RWPE2 (cell line): ENCODE measurements at regions not wholly inside any gene's neighbourhood (a gene's known extent, or its start where the extent isn't known, plus 50 kb on each side); places are given as distances from the start of the nearest gene placed in this dataset.
A peak's percentile ranks its signal among the peaks of the same experiment; 100 is the strongest.

Source experiments
- ATAC-seq: fragments of 200-7000 bp; cut with Tn5 transposase; 3 replicates; pipeline ENCODE4 v1.9.1; 2021; ENCODE audit warnings: low read depth
- DNase-seq: peaks from one replicate; pipeline ENCODE4 v3.0.0-alpha.2; 2020; ENCODE audit warnings: low spot score
- H3K27ac ChIP-seq: fragments of 450-650 bp; 2 replicates; pipeline ENCODE4 v1.5.1; 2017; ENCODE audit warnings: mild to moderate bottlenecking; ENCODE audit not compliant: poor library complexity, severe bottlenecking
- H3K27me3 ChIP-seq: fragments of 250-450 bp; sonication (Bioruptor Pico); 2 replicates; pipeline ENCODE4 v1.5.1; 2021; ENCODE audit warnings: mild to moderate bottlenecking, moderate library complexity; ENCODE audit not compliant: insufficient read depth, poor library complexity, severe bottlenecking
- H3K36me3 ChIP-seq: fragments of 250-450 bp; sonication (Bioruptor Pico); 2 replicates; pipeline ENCODE4 v1.5.1; 2020; ENCODE audit warnings: low read depth, mild to moderate bottlenecking, moderate library complexity
- H3K4me1 ChIP-seq: fragments of 250-450 bp; sonication (Bioruptor Pico); 2 replicates; pipeline ENCODE4 v1.5.1; 2021; ENCODE audit warnings: mild to moderate bottlenecking, moderate library complexity; ENCODE audit not compliant: insufficient read depth, poor library complexity, severe bottlenecking
- H3K4me3 ChIP-seq: fragments of 250-450 bp; sonication (Bioruptor Pico); 2 replicates; pipeline ENCODE4 v1.5.1; 2021; ENCODE audit warnings: mild to moderate bottlenecking, moderate library complexity; ENCODE audit not compliant: severe bottlenecking
- H3K9me3 ChIP-seq: fragments of 250-450 bp; sonication (Bioruptor Pico); 2 replicates; pipeline ENCODE4 v1.5.1; 2021; ENCODE audit warnings: mild to moderate bottlenecking, moderate library complexity; ENCODE audit not compliant: severe bottlenecking
- CTCF ChIP-seq: fragments of 450-650 bp; IDR thresholded peaks from one replicate; pipeline ENCODE4 v1.5.1; 2017; ENCODE audit warnings: mild to moderate bottlenecking, moderate library complexity; ENCODE audit not compliant: poor library complexity, severe bottlenecking

- H3K27ac ChIP-seq = no peak overlapping the region
- no peak for ATAC-seq
Observed at GRCh38 chr4:147094238-147094637, 148.6 kb upstream of the TTC29 start.

GRCh38 chr4:147096667-147097604, 151.3 kb upstream of the TTC29 start:
- Histone ChIP-seq H3K27ac (no peak overlapping the region), H3K9me3 (no peaks in the 10 kb centered on the region), H3K36me3 (no peaks in the 10 kb centered on the region), H3K4me1 (no peaks in the 10 kb centered on the region), H3K4me3 (no peak overlapping the region), H3K27me3 (no peaks in the 10 kb centered on the region)
- ATAC-seq (peak; percentile 49; the same call in 1 of the 3 replicates), DNase-seq (no peak)
- TF ChIP-seq CTCF = peak; percentile 84

More at GRCh38 chr4:147094238-147094637, 148.6 kb upstream of the TTC29 start:
- DNase-seq = no peak
- Histone ChIP-seq H3K27me3 (no peaks in the 10 kb centered on the region), H3K36me3 (no peaks in the 10 kb centered on the region), H3K4me1 (no peaks in the 10 kb centered on the region), H3K9me3 (no peaks in the 10 kb centered on the region), H3K4me3 (no peak overlapping the region)
- peak; percentile 17 for TF ChIP-seq CTCF

- Histone ChIP-seq H3K36me3 (no peaks in the 10 kb centered on the region), H3K27ac (no peak overlapping the region), H3K9me3 (no peaks in the 10 kb centered on the region), H3K4me3 (no peak overlapping the region), H3K4me1 (peaks cover 4% of the 10 kb centered on the region), H3K27me3 (no peaks in the 10 kb centered on the region)
- ATAC-seq (no peak), DNase-seq (no peak)
- TF ChIP-seq CTCF = no peak
Observed at GRCh38 chr4:147101678-147102077, 156.0 kb upstream of the TTC29 start.

- H3K36me3 ChIP-seq = no peaks in the 10 kb centered on the region
- peaks cover 4% of the 10 kb centered on the region for H3K4me1 ChIP-seq
- no peak overlapping the region for H3K4me3 ChIP-seq
- DNase-seq (no peak), ATAC-seq (no peak)
- no peaks in the 10 kb centered on the region for H3K9me3 ChIP-seq
- no peaks in the 10 kb centered on the region for H3K27me3 ChIP-seq
- no peak overlapping the region for H3K27ac ChIP-seq
- no peak for TF ChIP-seq CTCF
Observed at GRCh38 chr4:147102596-147102995, 156.9 kb upstream of the TTC29 start.

GRCh38 chr4:147103403-147103946, 157.8 kb upstream of the TTC29 start:
- H3K36me3 ChIP-seq = no peaks in the 10 kb centered on the region
- peak; percentile 96 for ATAC-seq
- H3K27me3 ChIP-seq = no peaks in the 10 kb centered on the region
- no peak for DNase-seq
- TF ChIP-seq CTCF = no peak
- H3K27ac ChIP-seq = no peak overlapping the region
- peaks cover 4% of the 10 kb centered on the region for H3K4me1 ChIP-seq
- H3K9me3 ChIP-seq = no peaks in the 10 kb centered on the region
- H3K4me3 ChIP-seq = no peak overlapping the region
